NB4 (cell line): ENCODE measurements at regions not wholly inside any gene's neighbourhood (a gene's known extent, or its start where the extent isn't known, plus 50 kb on each side); places are given as distances from the start of the nearest gene placed in this dataset.

Experiments
- DNase-seq: peaks from one replicate; pipeline ENCODE4 v3.0.0; 2010; ENCODE audit warnings: low read depth
- H3K4me3 ChIP-seq: one replicate; pipeline ENCODE4 v1.5.1; 2011; ENCODE audit warnings: mild to moderate bottlenecking, low read depth, low read length, moderate library complexity
- MYC ChIP-seq: IDR thresholded peaks from 2 replicates; pipeline ENCODE4 v1.6.1; 2011; ENCODE audit warnings: low read depth, low read length
- POLR2A ChIP-seq: IDR thresholded peaks from 2 replicates; pipeline ENCODE4 v1.6.1; 2011; ENCODE audit warnings: mild to moderate bottlenecking; ENCODE audit not compliant: insufficient read length; ENCODE audit errors: extremely low read depth
- TF ChIP-seq, protein P1 (sequence below): IDR thresholded peaks from one replicate; pipeline ENCODE4 v1.5.1; 2012; ENCODE audit warnings: low read depth, low read length
- TF ChIP-seq, protein P2 (sequence below): IDR thresholded peaks from 2 replicates; pipeline ENCODE4 v1.6.1; 2011; ENCODE audit warnings: low read depth, low read length

DNA sequence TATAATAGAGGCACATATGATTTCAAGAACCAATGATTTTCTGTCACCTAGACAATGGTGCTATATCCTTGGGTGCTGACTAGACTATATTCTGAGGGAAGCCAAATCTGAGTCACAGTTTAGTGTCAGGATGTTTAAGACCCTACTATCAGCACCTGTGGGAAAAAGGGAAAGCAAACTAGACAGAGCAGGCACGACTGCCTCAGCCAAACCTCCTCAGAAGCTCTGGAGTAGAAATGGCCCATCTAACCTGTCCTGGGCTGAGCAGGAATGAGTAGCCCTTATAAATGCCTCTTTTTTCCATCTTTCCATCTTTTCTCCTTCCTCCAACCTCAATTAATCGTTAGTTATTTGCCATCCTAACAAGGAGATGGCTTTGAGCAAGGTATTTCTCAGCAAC, 80.4 kb upstream of the TECRL start:
- H3K4me3 ChIP-seq = no peak overlapping the region
- TF ChIP-seq POLR2A (no peak), MYC (no peak)
- TF ChIP-seq, protein P1, sequence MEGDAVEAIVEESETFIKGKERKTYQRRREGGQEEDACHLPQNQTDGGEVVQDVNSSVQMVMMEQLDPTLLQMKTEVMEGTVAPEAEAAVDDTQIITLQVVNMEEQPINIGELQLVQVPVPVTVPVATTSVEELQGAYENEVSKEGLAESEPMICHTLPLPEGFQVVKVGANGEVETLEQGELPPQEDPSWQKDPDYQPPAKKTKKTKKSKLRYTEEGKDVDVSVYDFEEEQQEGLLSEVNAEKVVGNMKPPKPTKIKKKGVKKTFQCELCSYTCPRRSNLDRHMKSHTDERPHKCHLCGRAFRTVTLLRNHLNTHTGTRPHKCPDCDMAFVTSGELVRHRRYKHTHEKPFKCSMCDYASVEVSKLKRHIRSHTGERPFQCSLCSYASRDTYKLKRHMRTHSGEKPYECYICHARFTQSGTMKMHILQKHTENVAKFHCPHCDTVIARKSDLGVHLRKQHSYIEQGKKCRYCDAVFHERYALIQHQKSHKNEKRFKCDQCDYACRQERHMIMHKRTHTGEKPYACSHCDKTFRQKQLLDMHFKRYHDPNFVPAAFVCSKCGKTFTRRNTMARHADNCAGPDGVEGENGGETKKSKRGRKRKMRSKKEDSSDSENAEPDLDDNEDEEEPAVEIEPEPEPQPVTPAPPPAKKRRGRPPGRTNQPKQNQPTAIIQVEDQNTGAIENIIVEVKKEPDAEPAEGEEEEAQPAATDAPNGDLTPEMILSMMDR = no peak
- TF ChIP-seq, protein P2, sequence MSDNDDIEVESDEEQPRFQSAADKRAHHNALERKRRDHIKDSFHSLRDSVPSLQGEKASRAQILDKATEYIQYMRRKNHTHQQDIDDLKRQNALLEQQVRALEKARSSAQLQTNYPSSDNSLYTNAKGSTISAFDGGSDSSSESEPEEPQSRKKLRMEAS = no peak
- no peak for DNase-seq

DNA sequence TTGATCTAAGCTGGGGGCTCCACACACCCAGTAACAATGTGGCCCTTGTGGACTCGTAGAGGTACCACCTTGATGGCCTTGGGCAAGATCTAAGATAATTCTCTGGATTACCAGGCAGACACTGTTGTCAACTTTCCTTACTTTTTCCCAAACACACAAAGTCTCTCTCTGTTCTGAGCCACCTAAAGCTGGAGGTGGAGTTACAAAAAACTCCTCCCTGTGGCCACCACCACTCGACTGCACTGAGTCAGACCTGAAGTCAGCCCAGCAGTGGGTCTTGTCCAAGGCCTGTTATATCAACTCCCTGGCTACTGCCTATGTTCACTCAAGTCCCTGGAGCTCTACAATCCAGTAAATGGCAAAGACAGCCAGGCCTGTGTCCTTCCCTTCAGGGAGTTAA, 70.1 kb upstream of the TECRL start:
- no peak for DNase-seq
- TF ChIP-seq POLR2A = no peak
- TF ChIP-seq, protein P2 = no peak
- TF ChIP-seq MYC = no peak
- TF ChIP-seq, protein P1 = no peak
- no peak overlapping the region for H3K4me3 ChIP-seq

GRCh38 chr4:64477127-64477526, 67.9 kb upstream of the TECRL start:
- no peak overlapping the region for H3K4me3 ChIP-seq
- DNase-seq = no peak
- no peak for TF ChIP-seq MYC
- TF ChIP-seq, protein P1 = no peak
- TF ChIP-seq POLR2A = no peak
- TF ChIP-seq, protein P2 = no peak

GRCh38 chr4:64465263-64465662, 56.0 kb upstream of the TECRL start:
- no peak for DNase-seq
- TF ChIP-seq, protein P2 = no peak
- no peak for TF ChIP-seq POLR2A
- no peak for TF ChIP-seq MYC
- no peak overlapping the region for H3K4me3 ChIP-seq

- TF ChIP-seq POLR2A (no peak), MYC (no peak)
- TF ChIP-seq, protein P1 = no peak
- TF ChIP-seq, protein P2 = no peak
- no peak for DNase-seq
- no peak overlapping the region for H3K4me3 ChIP-seq
These were observed 55.3 kb upstream of the TECRL start for GRCh38 chr4:64464581-64464980.
